ENCODE measurements at regions not wholly inside any gene's neighbourhood (a gene's known extent, or its start where the extent isn't known, plus 50 kb on each side); places are given as distances from the start of the nearest gene placed in this dataset.
"Not testable (repeated sequence)": the region's sequence is repeated elsewhere in the genome, so short reads cannot be mapped to it uniquely, and the experiment has no call there.

GRCh38 chr10:33841678-33842077, 507.2 kb upstream of the NRP1 start:
- no peak overlapping the region for H3K4me3 Mint-ChIP-seq
- no peaks in the 10 kb centered on the region for H3K36me3 Mint-ChIP-seq (ENCODE audit: insufficient read depth)
- no peaks in the 10 kb centered on the region for H3K4me1 Mint-ChIP-seq (ENCODE audit: low read depth in 2 of 2)
- H3K27ac Mint-ChIP-seq = no peak overlapping the region
- peaks cover 0 to 7% of the 10 kb centered on the region in 2 donors for H3K27me3 Mint-ChIP-seq
- H3K9me3 Mint-ChIP-seq = peaks cover 6 to 9% of the 10 kb centered on the region in 2 donors
- ATAC-seq (replicated peaks) (no peak), DNase-seq (no peak)

- H3K27ac Mint-ChIP-seq = no peak overlapping the region
- H3K36me3 Mint-ChIP-seq (ENCODE audit: insufficient read depth) = no peaks in the 10 kb centered on the region
- no peak overlapping the region for H3K4me3 Mint-ChIP-seq
- H3K27me3 Mint-ChIP-seq = peaks cover 0 to 8% of the 10 kb centered on the region in 2 donors
- H3K9me3 Mint-ChIP-seq = peaks cover 1 to 6% of the 10 kb centered on the region in 2 donors
- H3K4me1 Mint-ChIP-seq (ENCODE audit: low read depth in 2 of 2) = no peaks in the 10 kb centered on the region
- ATAC-seq (replicated peaks) (no peak), DNase-seq (no peak)
Measured at GRCh38 chr10:33838731-33839130, 504.3 kb upstream of the NRP1 start.

- no peaks in the 10 kb centered on the region for H3K9me3 Mint-ChIP-seq
- no peak overlapping the region for H3K4me3 Mint-ChIP-seq
- H3K36me3 Mint-ChIP-seq (ENCODE audit: insufficient read depth) = no peaks in the 10 kb centered on the region
Measured at GRCh38 chr10:33837736-33838135, 503.3 kb upstream of the NRP1 start.

GRCh38 chr10:33835556-33835955, 501.1 kb upstream of the NRP1 start:
- H3K36me3 Mint-ChIP-seq (ENCODE audit: insufficient read depth) = no peaks in the 10 kb centered on the region
- H3K4me3 Mint-ChIP-seq = no peak overlapping the region
- H3K27me3 Mint-ChIP-seq = peaks cover 0 to 8% of the 10 kb centered on the region in 2 donors
- DNase-seq (no peak), ATAC-seq (replicated peaks) (no peak)
- no peaks in the 10 kb centered on the region for H3K4me1 Mint-ChIP-seq (ENCODE audit: low read depth in 2 of 2)
- H3K27ac Mint-ChIP-seq = no peak overlapping the region
- H3K9me3 Mint-ChIP-seq = no peaks in the 10 kb centered on the region

More at GRCh38 chr10:33837736-33838135, 503.3 kb upstream of the NRP1 start:
- H3K4me1 Mint-ChIP-seq (ENCODE audit: low read depth in 2 of 2) = no peaks in the 10 kb centered on the region
- peaks cover 0 to 8% of the 10 kb centered on the region in 2 donors for H3K27me3 Mint-ChIP-seq
- H3K27ac Mint-ChIP-seq = no peak overlapping the region
- DNase-seq = no peak
- no peak for ATAC-seq (replicated peaks)

- Mint-ChIP-seq H3K4me3 (no peak overlapping the region), H3K4me1 (ENCODE audit: low read depth in 2 of 2) (no peaks in the 10 kb centered on the region), H3K27ac (no peak overlapping the region), H3K36me3 (ENCODE audit: insufficient read depth) (no peaks in the 10 kb centered on the region), H3K27me3 (peaks cover 8 to 9% of the 10 kb centered on the region in 2 donors), H3K9me3 (peaks cover 2 to 7% of the 10 kb centered on the region in 2 donors)
- no peak for ATAC-seq (replicated peaks)
- DNase-seq = no peak
Measured at GRCh38 chr10:33833566-33833965, 499.1 kb upstream of the NRP1 start.

GRCh38 chr10:33832124-33832787, 497.8 kb upstream of the NRP1 start:
- Mint-ChIP-seq H3K4me1 (ENCODE audit: low read depth in 2 of 2) (no peaks in the 10 kb centered on the region), H3K9me3 (peaks cover 3 to 7% of the 10 kb centered on the region in 2 donors), H3K27me3 (peaks cover 8 to 13% of the 10 kb centered on the region in 2 donors), H3K36me3 (ENCODE audit: insufficient read depth) (no peaks in the 10 kb centered on the region), H3K27ac (no peak overlapping the region), H3K4me3 (no peak overlapping the region)
- DNase-seq (no peak), ATAC-seq (replicated peaks) (no peak)

GRCh38 chr10:33831591-33831990, 497.1 kb upstream of the NRP1 start:
- H3K36me3 Mint-ChIP-seq (ENCODE audit: insufficient read depth) = no peaks in the 10 kb centered on the region
- H3K4me3 Mint-ChIP-seq = no peak overlapping the region
- H3K4me1 Mint-ChIP-seq (ENCODE audit: low read depth in 2 of 2) = no peaks in the 10 kb centered on the region
- ATAC-seq (replicated peaks) (no peak), DNase-seq (no peak)
- H3K27ac Mint-ChIP-seq = no peak overlapping the region
- H3K27me3 Mint-ChIP-seq = peaks cover 8 to 18% of the 10 kb centered on the region in 2 donors
- H3K9me3 Mint-ChIP-seq = peaks cover 5 to 7% of the 10 kb centered on the region in 2 donors

GRCh38 chr10:33829899-33830298, 495.4 kb upstream of the NRP1 start:
- H3K4me3 Mint-ChIP-seq; H3K27ac Mint-ChIP-seq; ATAC-seq (replicated peaks); H3K4me1 Mint-ChIP-seq (ENCODE audit: low read depth in 2 of 2); H3K9me3 Mint-ChIP-seq; H3K36me3 Mint-ChIP-seq (ENCODE audit: insufficient read depth); DNase-seq: not testable (repeated sequence)
- peaks cover 0 to 18% of the 10 kb centered on the region in 2 donors for H3K27me3 Mint-ChIP-seq

GRCh38 chr10:33828592-33828991, 494.1 kb upstream of the NRP1 start:
- no peak for ATAC-seq (replicated peaks)
- Mint-ChIP-seq H3K27me3 (peaks cover 0 to 18% of the 10 kb centered on the region in 2 donors), H3K4me1 (ENCODE audit: low read depth in 2 of 2) (no peaks in the 10 kb centered on the region), H3K27ac (no peak overlapping the region), H3K4me3 (no peak overlapping the region), H3K9me3 (peaks cover 5 to 7% of the 10 kb centered on the region in 2 donors), H3K36me3 (ENCODE audit: insufficient read depth) (no peaks in the 10 kb centered on the region)
- DNase-seq = no peak

GRCh38 chr10:33826186-33826585, 491.7 kb upstream of the NRP1 start:
- Mint-ChIP-seq H3K36me3 (ENCODE audit: insufficient read depth) (no peaks in the 10 kb centered on the region), H3K27me3 (peaks cover 0 to 18% of the 10 kb centered on the region in 2 donors), H3K27ac (no peak overlapping the region), H3K4me3 (no peak overlapping the region), H3K9me3 (peaks cover 5 to 7% of the 10 kb centered on the region in 2 donors), H3K4me1 (ENCODE audit: low read depth in 2 of 2) (no peaks in the 10 kb centered on the region)
- ATAC-seq (replicated peaks) = no peak
- DNase-seq = no peak

GRCh38 chr10:33822774-33823173, 488.3 kb upstream of the NRP1 start:
- ATAC-seq (replicated peaks) = no peak
- no peak overlapping the region for H3K27ac Mint-ChIP-seq
- no peaks in the 10 kb centered on the region for H3K36me3 Mint-ChIP-seq (ENCODE audit: insufficient read depth)
- no peaks in the 10 kb centered on the region for H3K4me1 Mint-ChIP-seq (ENCODE audit: low read depth in 2 of 2)
- no peak for DNase-seq
- H3K9me3 Mint-ChIP-seq = peaks cover 0 to 3% of the 10 kb centered on the region in 2 donors
- peaks cover 0 to 9% of the 10 kb centered on the region in 2 donors for H3K27me3 Mint-ChIP-seq
- H3K4me3 Mint-ChIP-seq = no peak overlapping the region

- Mint-ChIP-seq H3K4me3 (no peak overlapping the region), H3K36me3 (ENCODE audit: insufficient read depth) (no peaks in the 10 kb centered on the region), H3K27me3 (no peaks in the 10 kb centered on the region), H3K4me1 (ENCODE audit: low read depth in 2 of 2) (no peaks in the 10 kb centered on the region), H3K9me3 (peaks cover 0 to under 1% of the 10 kb centered on the region in 2 donors), H3K27ac (no peak overlapping the region)
- DNase-seq (no peak), ATAC-seq (replicated peaks) (no peak)
Measured at GRCh38 chr10:33820531-33820930, 486.1 kb upstream of the NRP1 start.

- Mint-ChIP-seq H3K27ac (no peak overlapping the region), H3K4me3 (no peak overlapping the region), H3K4me1 (ENCODE audit: low read depth in 2 of 2) (no peaks in the 10 kb centered on the region), H3K36me3 (ENCODE audit: insufficient read depth) (no peaks in the 10 kb centered on the region), H3K9me3 (peaks cover 0 to 4% of the 10 kb centered on the region in 2 donors), H3K27me3 (no peaks in the 10 kb centered on the region)
- DNase-seq = no peak
- ATAC-seq (replicated peaks) = no peak
Measured at GRCh38 chr10:33819206-33819605, 484.7 kb upstream of the NRP1 start.

- ATAC-seq (replicated peaks) = no peak
- no peaks in the 10 kb centered on the region for H3K4me1 Mint-ChIP-seq (ENCODE audit: low read depth in 2 of 2)
- peaks cover 0 to 4% of the 10 kb centered on the region in 2 donors for H3K27me3 Mint-ChIP-seq
- H3K36me3 Mint-ChIP-seq (ENCODE audit: insufficient read depth) = no peaks in the 10 kb centered on the region
- H3K9me3 Mint-ChIP-seq = peaks cover 0 to 4% of the 10 kb centered on the region in 2 donors
- no peak overlapping the region for H3K27ac Mint-ChIP-seq
- no peak overlapping the region for H3K4me3 Mint-ChIP-seq
- DNase-seq = no peak
Measured at GRCh38 chr10:33818343-33818742, 483.9 kb upstream of the NRP1 start.

All from effector memory CD8-positive, alpha-beta T cell (primary cell).